ENCODE measurements at regions not wholly inside any gene's neighbourhood (a gene's known extent, or its start where the extent isn't known, plus 50 kb on each side); places are given as distances from the start of the nearest gene placed in this dataset.

DNA sequence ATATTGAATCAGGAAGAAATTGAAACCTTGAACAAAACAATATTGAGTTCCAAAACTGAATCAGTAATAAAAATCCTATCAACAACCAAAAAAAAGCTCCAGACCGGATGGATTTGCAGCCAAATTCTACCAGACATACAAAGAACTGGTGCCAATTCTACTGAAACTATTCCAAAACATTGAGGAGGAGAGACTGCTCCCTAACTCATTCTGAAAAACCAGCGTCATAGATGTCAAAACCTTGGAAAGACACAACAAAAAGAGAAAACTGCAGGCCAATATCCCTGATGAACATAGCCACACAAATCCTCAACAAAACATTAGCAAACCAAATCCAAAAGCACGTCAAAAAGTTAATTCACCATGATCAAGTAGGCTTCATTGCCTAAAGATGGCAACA, 353.8 kb downstream of the TMEM135 start:
- in situ Hi-C loops (cut with HindIII; ENCODE audit: low pct_unique_long_range_greater_than_20kb, low sequenced_read_pairs), result no loop called here
- no peak for DNase-seq (ENCODE audit: low read depth in 1 of 2, low spot score in 1 of 2)
- no peak for TF ChIP-seq JUND (IDR thresholded peaks at IDR 0.05; ENCODE audit: low read depth)

DNA sequence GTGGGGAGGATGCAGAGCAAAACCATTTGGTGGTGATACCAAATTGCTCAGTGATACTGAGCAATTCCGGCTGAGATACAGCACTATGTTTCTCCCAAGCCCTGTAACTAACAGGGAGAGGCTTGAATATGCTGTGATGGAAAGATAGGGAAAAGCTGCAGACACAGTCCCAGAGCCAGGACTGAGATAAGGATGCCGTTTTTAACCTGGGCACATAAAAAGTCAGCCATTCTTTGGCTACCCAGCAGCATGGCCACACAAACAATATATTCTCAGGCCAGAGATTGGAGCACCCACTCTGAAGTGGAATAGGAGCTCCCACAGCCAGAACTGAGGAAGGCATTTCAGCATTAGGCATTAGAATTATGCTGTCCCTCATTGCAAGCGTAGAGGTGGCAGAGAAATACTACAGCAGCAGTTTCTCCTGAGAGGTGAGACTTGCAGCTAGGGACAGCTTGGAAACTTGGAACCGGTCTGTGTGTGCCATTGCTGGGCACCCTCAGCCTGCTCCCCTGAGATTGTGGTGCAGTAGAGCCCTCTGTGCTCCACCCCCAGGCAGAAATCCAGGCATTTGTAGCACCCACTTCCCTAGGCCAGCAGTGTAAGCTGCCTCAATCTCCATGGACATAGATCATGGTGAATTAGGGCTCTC, 346.5 kb downstream of the TMEM135 start:
- DNase-seq (ENCODE audit: low read depth in 1 of 2, low spot score in 1 of 2), result no peak
- TF ChIP-seq JUND (IDR thresholded peaks at IDR 0.05; ENCODE audit: low read depth), result no peak
- in situ Hi-C loops (cut with HindIII; ENCODE audit: low pct_unique_long_range_greater_than_20kb, low sequenced_read_pairs), result no loop called here

DNA sequence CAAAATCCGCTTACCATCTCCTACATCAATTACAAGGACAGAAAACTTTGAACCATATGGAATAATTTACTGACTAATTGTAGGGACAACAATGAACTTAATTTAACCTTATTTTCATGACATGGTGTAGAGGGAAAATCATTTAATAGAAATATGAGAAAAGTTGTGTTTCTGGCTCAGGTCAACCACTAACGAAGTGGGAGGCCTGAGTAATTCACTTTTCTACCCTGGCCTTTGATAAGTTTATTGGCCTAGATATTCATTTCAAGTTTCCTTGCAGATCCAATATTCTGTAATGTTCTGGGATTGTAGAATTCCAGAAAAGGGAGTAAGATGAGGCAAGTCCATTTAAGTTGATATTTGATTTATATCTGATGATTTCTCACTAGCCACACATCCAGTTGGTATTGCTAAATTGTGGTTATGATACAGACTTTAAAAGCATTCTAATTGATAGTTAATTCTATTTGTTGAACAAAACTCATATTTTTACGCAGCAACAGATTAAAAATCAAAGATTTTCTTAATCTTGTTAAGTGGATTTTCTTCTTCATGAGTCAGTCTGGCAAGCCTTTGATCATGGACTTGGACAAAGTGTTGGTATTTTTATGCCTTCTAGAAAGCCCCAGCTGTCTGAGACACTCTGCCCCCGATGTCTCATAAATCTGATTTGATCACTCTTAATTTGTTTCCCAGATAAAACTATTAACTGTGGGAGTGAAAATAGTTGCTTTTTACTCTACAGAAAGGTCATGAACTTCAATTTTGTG, 336.5 kb downstream of the TMEM135 start:
- in situ Hi-C loops (cut with HindIII; ENCODE audit: low pct_unique_long_range_greater_than_20kb, low sequenced_read_pairs), result no loop called here
- TF ChIP-seq JUND (IDR thresholded peaks at IDR 0.05; ENCODE audit: low read depth), result no peak
- no peak for DNase-seq (ENCODE audit: low read depth in 1 of 2, low spot score in 1 of 2)
